AML-193 (cell line): ENCODE measurements at regions not wholly inside any gene's neighbourhood (a gene's known extent, or its start where the extent isn't known, plus 50 kb on each side); places are given as distances from the start of the nearest gene placed in this dataset.

Experiments used
- DNase-seq, 2 experiments: peaks; one replicate each; lab custom pipeline; 2025; lab: John Stamatoyannopoulos, UW

- no peak for DNase-seq
These were observed 87.1 kb upstream of the SLITRK3 start for GRCh38 chr3:165283328-165283727.

GRCh38 chr3:165279471-165279870, 83.3 kb upstream of the SLITRK3 start:
- DNase-seq: no peak

GRCh38 chr3:165273411-165273810, 77.2 kb upstream of the SLITRK3 start:
- no peak for DNase-seq

GRCh38 chr3:165259541-165260193, 63.5 kb upstream of the SLITRK3 start:
- no peak for DNase-seq

- DNase-seq: peak in 1 of 2 experiments; percentile 6
These were observed 60.4 kb upstream of the SLITRK3 start for GRCh38 chr3:165256554-165257065.

DNA sequence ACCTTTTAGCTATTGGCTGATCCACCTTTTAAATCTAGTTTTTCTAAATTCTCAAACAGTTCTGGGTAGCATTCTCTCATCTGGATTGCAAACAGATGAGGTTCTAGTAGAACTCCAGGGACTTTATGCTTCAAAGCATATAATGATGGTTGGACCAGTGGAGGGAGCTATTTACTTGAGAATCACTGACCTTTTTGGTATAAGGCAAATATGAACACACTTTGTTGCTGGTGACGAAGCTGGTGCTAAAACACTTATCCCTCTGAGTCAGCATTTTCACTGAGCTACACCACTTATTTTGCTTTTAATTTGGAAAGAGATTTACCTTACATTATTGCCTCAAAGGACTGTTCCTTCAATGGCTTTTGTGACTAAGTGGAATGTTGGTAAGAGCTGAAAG, 58.6 kb upstream of the SLITRK3 start:
- peak; percentile 2 to 5 for DNase-seq
